ENCODE measurements at regions not wholly inside any gene's neighbourhood (a gene's known extent, or its start where the extent isn't known, plus 50 kb on each side); places are given as distances from the start of the nearest gene placed in this dataset.

DNA sequence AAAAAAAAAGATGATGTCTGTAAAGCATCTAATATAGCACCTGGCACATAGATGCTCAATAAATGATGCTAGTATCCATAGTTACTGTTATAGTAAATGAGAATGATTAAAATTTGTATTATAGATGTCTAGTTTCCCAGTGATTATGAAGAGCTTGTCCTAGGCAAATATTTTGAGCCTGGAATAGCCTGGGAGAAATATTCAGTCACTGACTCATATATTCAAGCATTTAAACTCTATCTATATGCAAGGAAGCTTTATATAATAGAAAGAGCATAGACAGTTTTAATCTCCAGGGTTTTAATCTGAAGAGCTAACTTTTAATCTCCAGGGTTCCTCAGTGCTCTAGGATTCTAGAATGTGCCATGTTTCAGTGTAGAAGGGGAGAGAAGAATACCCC lies 91.5 kb upstream of the VASH1 start:
- DNase-seq: no peak

DNA sequence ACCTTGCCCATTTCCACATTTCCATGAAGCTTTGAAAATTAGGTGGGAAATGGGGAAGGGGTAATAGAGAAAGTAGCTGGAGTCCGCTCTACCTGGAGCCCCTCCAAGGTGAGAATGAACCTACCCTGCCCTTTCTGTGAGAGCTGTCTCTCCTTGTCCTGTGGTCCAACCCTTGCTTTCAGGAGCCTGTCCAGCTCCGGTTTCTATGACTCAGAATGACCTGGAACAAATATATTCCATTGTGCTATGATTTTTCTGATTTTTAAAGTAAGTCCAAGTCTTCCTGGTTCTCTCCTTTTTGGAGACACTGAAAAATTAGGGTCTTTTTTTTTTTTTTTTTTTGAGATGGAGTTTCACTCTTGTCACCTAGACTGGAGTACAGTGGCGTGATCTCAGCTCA lies 89.1 kb upstream of the VASH1 start:
- DNase-seq: no peak

DNA sequence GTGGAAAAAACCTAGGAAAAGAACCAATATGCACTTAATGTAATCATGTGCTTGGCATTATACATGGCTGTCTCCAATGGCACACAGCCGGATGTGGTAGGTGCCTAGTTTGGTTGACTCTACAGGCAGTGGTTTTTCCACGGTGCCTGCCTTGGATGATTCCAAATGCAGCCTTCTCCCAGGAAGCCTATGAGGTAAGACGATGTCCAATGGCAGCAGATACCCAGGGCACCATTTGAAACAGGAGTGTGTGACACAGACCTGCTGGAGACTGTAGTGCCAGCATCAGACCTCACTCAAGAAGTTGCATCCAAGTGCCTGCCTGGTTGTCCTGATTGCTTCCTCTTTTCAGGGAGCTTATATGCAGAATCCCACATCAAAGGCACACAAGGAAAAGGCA lies 88.0 kb upstream of the VASH1 start:
- DNase-seq: no peak

DNA sequence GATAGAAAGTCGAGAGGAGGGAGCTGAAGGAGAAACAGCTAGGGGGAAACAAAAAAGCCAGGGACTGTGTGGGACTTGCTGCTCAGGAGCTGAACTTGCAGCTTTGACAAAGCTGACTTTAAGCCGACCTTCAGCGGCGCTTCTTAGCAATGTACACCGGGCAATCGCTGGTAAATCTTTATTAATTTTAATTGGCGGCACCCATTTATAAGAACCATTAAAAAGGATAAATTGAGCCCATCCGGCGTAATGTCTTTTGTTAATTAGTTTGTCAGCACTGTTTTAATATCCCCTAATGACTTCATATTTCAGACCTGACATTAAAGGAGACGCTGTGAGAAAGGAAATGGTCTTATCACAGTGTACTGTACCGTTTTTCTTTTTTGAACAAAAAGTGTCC lies 86.2 kb upstream of the VASH1 start:
- no peak for DNase-seq

GRCh38 chr14:76676539-76676938 lies 84.7 kb upstream of the VASH1 start:
- DNase-seq: no peak

GRCh38 chr14:76677534-76678145 lies 83.6 kb upstream of the VASH1 start:
- DNase-seq: no peak

DNA sequence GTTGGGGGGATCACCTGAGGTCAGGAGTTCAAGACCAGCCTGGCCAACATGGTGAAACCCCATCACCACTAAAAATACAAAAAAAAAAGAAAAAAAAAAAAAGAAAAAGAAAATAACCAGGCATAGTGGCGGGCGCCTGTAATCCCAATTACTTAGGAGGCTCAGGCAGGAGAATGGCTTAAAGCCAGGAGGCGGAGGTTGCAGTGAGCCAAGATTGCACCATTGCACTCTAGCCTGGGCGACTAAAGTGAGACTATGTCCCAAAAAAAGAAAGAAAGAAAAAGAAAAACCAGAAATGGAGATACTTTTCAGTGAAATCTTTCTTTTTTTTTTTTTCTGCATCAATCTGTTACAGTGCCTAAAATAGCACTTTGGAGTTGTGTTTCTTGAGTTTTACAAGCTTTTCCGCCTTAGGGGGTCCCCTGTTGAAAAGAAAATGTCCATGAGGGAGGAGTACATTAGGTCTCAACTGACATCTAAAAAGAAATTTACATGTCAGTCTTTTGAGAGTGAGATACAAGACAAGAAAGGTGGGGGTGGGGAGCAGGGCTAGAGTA lies 82.9 kb upstream of the VASH1 start:
- no peak for DNase-seq

DNA sequence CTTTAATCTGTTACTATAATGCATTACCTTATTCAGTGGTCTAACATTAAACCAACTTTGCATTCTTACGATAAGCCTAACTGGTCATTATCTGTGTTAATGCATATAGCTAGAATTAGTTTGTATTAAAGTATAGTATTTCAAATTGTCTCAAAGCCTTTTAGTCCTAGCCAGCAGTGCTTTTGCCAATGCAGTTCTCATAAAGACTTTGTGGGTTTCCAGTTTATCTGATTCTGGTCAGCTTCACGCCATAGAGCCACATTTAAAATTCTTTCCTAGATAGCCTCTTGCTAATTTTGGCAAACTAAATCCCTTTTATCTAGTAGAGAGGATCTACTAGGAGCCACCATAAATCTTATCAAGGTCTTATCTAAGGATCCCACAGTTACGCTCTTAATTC lies 78.9 kb upstream of the VASH1 start:
- no peak for DNase-seq

DNA sequence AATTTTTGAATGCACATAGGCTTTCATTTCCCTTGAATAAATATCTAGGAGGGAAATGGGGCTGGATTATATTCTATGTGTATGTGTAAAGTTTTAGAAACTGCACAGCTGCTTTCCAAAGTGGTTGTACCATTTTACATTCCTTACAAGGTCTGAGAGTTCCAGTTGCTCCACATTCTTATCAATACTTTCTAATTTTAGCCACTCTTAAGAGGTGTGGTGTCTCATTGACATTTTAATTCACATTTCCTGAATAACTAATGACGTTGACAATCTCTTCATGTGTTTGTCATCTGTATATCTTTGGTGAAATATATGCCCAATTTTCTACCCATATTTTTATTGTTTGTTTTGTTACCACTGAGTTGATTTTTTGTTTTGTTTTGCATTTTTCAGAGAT lies 74.6 kb upstream of the VASH1 start:
- no peak for DNase-seq

DNA sequence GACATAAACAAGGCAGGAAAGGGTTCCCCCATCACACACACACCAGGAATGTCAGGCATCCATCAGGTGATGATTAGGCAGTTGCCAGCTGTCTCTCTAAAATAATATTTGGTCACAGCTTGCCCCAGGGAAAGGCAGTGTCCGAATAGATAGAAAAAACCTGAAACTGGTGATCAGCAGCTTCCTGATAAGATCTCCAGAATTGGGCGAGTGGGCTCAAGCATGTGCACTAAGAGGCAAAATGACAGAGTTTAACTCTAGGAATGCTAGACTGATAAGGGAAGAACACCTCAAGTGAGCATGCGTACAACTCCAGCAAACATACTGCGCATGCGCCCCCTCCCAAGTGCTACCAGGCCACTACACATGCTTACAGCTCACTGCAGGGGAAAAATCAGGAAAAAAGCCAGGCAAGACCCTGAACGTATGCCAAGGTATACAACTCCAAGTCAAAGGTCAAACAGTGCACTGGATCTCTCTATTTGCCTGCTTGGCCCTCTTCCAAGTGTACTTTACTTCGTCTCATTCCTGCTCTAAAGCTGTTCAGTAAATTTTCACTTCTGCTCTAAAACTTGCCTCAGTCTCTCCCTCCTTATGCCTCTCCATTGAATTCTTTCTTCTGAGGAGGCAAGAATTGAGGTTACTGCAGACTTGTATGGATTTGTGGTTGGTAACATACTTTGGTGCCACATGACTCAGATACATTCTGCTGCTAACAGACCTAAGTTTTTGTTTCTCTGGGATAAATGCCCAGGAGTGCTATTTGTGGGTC lies 73.5 kb upstream of the VASH1 start:
- no peak for DNase-seq

- no peak for DNase-seq
These were observed 72.9 kb upstream of the VASH1 start for GRCh38 chr14:76688383-76688671.

DNA sequence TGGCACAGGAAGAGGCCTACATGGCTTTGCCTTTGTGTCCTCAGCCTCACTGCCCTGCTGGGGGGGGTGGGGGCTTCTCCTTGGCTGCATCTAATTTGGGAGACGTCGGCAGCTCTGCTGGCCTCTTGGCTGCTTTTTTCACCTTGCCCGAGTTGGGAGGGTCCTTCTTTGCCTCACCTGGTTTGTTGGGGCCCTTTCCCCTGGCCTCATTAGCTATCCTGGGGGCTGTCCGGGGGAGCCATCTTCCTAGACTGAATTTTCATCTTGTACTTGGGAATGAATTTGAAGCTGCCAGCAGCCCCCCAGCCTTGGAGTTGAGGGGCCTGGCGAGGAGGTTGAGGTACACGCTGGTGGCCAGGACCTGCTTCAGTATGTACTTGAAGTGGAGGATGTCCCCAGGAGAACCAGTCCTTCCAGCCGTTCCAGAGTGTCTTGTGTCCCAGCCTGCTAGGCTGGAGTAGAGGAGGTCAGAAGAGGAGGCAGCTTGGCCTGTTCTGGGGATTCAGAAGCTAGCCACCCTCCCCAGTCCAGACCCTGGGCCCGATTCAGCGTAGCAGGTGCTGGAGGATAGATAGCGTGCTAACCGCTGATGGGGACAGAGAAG lies 70.7 kb upstream of the VASH1 start:
- no peak for DNase-seq

GRCh38 chr14:76694106-76694505 lies 67.2 kb upstream of the VASH1 start:
- no peak for DNase-seq

GRCh38 chr14:76695263-76695920 lies 65.9 kb upstream of the VASH1 start:
- DNase-seq: no peak

DNA sequence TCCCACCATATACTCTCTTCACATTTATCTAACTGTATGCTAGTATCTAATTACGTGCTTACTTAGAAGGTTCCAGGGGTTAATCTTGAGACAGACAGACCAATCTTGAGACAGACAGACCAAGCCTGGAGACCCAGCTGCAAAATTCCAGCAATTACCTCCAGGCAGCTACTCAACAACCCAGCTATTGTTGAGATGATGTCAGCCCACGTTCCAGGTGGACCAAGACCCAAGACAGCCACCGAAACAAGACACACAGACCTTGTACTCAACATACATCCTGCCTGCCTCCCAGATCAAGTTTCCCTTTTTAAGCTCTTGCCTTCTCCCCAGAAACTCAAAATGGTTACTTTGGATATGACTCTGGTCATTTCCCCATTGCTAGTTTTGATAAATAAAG lies 64.9 kb upstream of the VASH1 start:
- no peak for DNase-seq

GRCh38 chr14:76696791-76697190 lies 64.5 kb upstream of the VASH1 start:
- no peak for DNase-seq

- no peak for DNase-seq
These were observed 63.9 kb upstream of the VASH1 start for GRCh38 chr14:76697246-76697905.

- DNase-seq: no peak
These were observed 63.1 kb upstream of the VASH1 start for GRCh38 chr14:76698191-76698590.

GRCh38 chr14:76698631-76699030 lies 62.6 kb upstream of the VASH1 start:
- no peak for DNase-seq

GRCh38 chr14:76699209-76699938 lies 61.9 kb upstream of the VASH1 start:
- DNase-seq: no peak

- DNase-seq: no peak
These were observed 61.2 kb upstream of the VASH1 start for GRCh38 chr14:76699939-76700590.

- DNase-seq: no peak
These were observed 59.8 kb upstream of the VASH1 start for GRCh38 chr14:76701436-76701835.
